B cell (primary cell): ENCODE measurements at regions not wholly inside any gene's neighbourhood (a gene's known extent, or its start where the extent isn't known, plus 50 kb on each side); places are given as distances from the start of the nearest gene placed in this dataset.

Experiments used
- EZH2 ChIP-seq: IDR thresholded peaks from 2 replicates; pipeline ENCODE4 v1.6.1; 2012; ENCODE audit warnings: borderline replicate concordance, low read depth, mild to moderate bottlenecking, moderate library complexity, low read length; ENCODE audit not compliant: insufficient read depth, poor library complexity, severe bottlenecking
- TF ChIP-seq, protein P1 (sequence below): fragments of 200-600 bp; IDR thresholded peaks from one replicate; pipeline ENCODE4 v1.8.0; 2022; ENCODE audit warnings: antibody characterized with exemption, mild to moderate bottlenecking

GRCh38 chr6:140560671-140561070, 1186.2 kb upstream of the CITED2 start:
- TF ChIP-seq EZH2, result no peak
- TF ChIP-seq, protein P1, sequence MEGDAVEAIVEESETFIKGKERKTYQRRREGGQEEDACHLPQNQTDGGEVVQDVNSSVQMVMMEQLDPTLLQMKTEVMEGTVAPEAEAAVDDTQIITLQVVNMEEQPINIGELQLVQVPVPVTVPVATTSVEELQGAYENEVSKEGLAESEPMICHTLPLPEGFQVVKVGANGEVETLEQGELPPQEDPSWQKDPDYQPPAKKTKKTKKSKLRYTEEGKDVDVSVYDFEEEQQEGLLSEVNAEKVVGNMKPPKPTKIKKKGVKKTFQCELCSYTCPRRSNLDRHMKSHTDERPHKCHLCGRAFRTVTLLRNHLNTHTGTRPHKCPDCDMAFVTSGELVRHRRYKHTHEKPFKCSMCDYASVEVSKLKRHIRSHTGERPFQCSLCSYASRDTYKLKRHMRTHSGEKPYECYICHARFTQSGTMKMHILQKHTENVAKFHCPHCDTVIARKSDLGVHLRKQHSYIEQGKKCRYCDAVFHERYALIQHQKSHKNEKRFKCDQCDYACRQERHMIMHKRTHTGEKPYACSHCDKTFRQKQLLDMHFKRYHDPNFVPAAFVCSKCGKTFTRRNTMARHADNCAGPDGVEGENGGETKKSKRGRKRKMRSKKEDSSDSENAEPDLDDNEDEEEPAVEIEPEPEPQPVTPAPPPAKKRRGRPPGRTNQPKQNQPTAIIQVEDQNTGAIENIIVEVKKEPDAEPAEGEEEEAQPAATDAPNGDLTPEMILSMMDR, result no peak
